ENCODE measurements at regions not wholly inside any gene's neighbourhood (a gene's known extent, or its start where the extent isn't known, plus 50 kb on each side); places are given as distances from the start of the nearest gene placed in this dataset.

DNA sequence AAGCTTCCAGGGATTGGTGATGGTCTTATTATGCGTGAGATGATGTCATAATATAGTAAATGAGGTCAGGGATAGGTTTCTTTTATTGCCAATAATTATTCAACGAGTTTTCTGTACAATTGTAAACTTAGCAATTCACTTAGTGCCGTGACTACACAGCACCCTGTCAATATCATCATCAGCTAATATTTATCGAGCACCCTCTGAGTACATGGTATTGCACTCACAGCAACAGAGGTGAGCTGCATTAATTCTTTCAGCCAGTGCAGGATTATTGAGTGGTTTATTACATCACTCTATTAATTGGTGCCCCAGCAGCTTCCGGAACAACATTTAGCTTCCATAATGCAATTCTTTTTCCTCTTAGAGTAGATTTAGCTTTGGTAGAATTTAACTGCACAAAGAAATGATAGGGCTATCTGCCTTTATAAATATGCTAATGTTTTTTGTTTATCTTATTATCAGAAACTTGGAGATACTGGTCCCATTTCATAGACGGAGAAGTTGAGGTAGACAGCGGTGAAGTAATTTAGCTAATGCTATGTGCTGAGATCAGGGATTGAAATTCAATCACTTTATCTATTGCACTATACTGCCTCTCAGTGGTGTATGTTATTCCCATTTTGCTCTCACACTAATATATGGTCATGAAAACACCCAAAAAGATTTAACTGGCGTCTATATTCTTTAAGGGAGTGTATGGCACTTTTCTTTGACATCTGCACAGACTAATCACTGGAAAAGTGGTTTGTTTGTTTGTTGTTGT, 726.1 kb upstream of the WWC1 start:
- Mint-ChIP-seq H3K4me3 (no peak overlapping the region), H3K9me3 (peaks cover 3% of the 10 kb centered on the region), H3K27ac (no peak overlapping the region), H3K36me3 (no peaks in the 10 kb centered on the region), H3K27me3 (peaks cover 3% of the 10 kb centered on the region), H3K4me1 (no peaks in the 10 kb centered on the region)
- DNase-seq = no peak

DNA sequence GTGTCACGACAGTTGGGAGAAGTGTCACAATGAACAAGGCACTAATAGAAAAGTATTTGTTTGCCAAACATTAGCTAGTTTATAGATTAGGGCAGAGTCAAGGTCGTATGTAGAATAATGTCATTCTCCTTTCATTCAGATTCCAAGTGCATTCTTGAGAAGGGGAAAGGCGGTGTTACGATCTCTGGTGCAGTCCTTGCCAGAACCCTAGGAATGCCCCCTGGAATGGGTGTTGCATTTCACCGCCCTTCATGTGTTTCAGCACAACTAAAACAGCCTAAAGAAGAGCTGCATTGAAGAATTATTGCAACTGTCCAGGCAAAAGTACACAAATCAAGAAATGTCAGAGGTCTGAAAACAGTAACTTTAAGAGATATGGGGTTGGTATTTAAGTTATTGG, 721.0 kb upstream of the WWC1 start:
- H3K4me3 Mint-ChIP-seq = no peak overlapping the region
- peaks cover 8% of the 10 kb centered on the region for H3K4me1 Mint-ChIP-seq
- no peak for DNase-seq
- no peak overlapping the region for H3K27ac Mint-ChIP-seq
- H3K27me3 Mint-ChIP-seq = peaks cover 34% of the 10 kb centered on the region
- no peaks in the 10 kb centered on the region for H3K9me3 Mint-ChIP-seq
- no peaks in the 10 kb centered on the region for H3K36me3 Mint-ChIP-seq

DNA sequence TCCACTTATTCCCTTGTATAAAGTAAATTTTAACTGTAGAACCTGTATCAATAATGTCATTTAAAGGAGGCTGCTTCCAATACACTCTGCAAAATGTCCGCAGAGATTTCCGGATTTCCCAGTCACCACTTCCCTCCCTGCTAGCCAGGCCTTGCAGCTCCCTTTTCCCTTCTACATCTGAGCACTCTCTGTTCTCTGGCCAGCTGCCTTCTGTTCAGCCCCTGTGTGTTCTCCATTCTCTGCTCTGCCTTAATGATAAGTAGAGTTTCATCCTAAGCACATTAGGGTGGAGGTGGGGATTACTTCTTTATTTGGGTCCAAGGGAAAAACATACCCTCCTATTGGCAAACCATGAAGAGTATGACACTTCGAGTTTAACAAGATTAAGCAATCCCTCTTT, 719.6 kb upstream of the WWC1 start:
- Mint-ChIP-seq H3K4me3 (no peak overlapping the region), H3K36me3 (no peaks in the 10 kb centered on the region), H3K4me1 (peaks cover 8% of the 10 kb centered on the region), H3K9me3 (no peaks in the 10 kb centered on the region), H3K27me3 (peaks cover 41% of the 10 kb centered on the region), H3K27ac (no peak overlapping the region)
- DNase-seq = no peak

DNA sequence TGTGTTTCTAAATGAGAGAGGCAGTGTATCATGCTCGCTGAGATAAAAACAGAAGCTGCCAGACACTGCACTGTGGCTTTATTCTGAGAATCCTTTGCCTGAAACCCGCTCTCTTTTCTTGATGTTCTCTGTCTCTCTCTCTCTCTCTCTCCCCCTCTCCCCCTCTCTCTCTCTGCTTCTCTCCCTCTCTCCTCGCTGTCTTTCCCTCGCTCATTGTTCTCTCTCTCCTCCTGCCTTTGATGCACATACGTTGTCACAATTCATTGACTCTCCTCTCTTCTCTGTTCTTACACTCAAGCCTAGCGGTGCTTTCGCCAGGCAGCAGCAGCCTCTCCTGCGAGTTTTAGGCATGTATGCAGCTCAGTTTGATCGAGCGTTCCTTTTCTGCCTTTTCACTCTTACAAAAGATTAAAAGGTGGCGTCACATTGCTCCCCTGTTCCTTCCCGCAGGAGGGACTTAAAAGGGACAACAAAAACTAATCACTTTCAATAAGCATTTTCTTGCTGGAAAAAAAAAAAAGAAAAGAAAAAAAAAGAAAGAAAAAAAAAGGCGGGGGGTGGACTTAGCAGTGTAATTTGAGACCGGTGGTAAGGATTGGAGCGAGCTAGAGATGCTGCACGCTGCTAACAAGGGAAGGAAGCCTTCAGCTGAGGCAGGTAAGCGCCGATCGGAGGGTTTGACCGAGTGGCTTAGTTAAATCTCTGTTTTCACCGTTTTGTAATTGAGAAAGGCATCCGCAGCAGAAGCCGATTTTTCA, 717.9 kb upstream of the WWC1 start:
- no peak for DNase-seq
- H3K4me3 Mint-ChIP-seq = peak overlapping the region; percentile 1
- H3K9me3 Mint-ChIP-seq = no peaks in the 10 kb centered on the region
- peaks cover 8% of the 10 kb centered on the region for H3K4me1 Mint-ChIP-seq
- H3K36me3 Mint-ChIP-seq = no peaks in the 10 kb centered on the region
- H3K27me3 Mint-ChIP-seq = peaks cover 44% of the 10 kb centered on the region
- H3K27ac Mint-ChIP-seq = no peak overlapping the region

DNA sequence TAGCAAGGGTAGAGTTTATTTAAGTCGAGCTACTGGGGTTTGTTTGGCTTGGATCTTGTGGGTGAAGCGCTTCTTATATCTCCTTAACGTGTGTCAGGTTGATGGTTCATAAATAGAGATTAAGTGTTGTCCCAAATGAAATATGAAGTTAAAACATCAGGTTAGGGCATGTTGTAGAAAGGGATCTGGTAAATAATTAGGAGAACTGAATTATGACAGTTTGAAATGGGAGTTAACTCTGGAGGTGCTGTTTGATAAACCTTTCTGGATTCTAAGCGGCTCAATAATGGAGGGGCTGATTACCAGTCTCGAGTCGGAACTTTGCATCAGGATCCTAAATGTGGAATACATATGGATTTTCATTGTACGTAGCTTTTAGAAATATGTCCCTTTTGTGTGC, 717.0 kb upstream of the WWC1 start:
- no peaks in the 10 kb centered on the region for H3K9me3 Mint-ChIP-seq
- no peak for DNase-seq
- H3K27ac Mint-ChIP-seq = no peak overlapping the region
- H3K27me3 Mint-ChIP-seq = peaks cover 44% of the 10 kb centered on the region
- peaks cover 8% of the 10 kb centered on the region for H3K4me1 Mint-ChIP-seq
- no peaks in the 10 kb centered on the region for H3K36me3 Mint-ChIP-seq
- H3K4me3 Mint-ChIP-seq = no peak overlapping the region

DNA sequence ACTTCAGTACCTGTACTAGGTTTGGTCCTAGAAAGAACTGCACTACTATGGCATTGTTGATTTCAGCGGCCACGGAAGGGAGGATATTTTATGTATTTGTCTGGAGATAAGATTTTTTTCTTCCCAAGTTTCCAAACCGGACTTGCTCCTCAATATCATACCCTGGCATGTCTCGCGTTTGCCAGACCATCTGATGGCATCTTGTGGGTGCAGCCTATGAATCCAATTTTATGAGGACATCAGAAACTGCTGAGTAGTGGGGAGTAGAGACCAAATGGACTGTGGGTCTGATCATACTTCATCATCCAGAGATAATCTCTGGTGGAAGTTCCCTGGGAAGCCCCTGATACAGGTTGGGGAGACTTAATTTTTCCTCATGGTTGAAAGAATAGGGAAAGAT, 716.1 kb upstream of the WWC1 start:
- DNase-seq = no peak
- H3K9me3 Mint-ChIP-seq = no peaks in the 10 kb centered on the region
- H3K4me3 Mint-ChIP-seq = no peak overlapping the region
- H3K36me3 Mint-ChIP-seq = no peaks in the 10 kb centered on the region
- H3K27ac Mint-ChIP-seq = no peak overlapping the region
- H3K4me1 Mint-ChIP-seq = peaks cover 8% of the 10 kb centered on the region
- peaks cover 41% of the 10 kb centered on the region for H3K27me3 Mint-ChIP-seq

DNA sequence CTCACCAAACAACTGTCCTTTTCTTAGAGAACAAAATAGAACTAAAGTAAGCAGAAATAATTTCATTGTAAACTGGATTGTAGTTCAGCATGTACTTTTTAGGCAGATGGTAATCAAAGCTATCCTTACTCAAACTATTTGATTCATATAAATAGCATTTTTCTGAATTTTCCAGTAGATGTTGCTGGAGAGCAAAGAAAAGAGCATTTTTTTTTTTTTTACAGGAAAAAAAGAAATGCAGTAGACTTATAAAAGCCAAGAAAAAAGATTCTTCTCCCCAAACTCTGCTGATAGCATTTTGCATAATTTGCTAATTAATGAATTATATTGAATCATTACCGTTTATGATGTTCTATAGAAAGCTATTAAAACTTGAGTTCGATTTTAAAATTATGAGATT, 715.3 kb upstream of the WWC1 start:
- no peaks in the 10 kb centered on the region for H3K9me3 Mint-ChIP-seq
- peaks cover 36% of the 10 kb centered on the region for H3K27me3 Mint-ChIP-seq
- H3K27ac Mint-ChIP-seq = no peak overlapping the region
- no peak for DNase-seq
- no peaks in the 10 kb centered on the region for H3K36me3 Mint-ChIP-seq
- H3K4me1 Mint-ChIP-seq = peaks cover 8% of the 10 kb centered on the region
- no peak overlapping the region for H3K4me3 Mint-ChIP-seq

DNA sequence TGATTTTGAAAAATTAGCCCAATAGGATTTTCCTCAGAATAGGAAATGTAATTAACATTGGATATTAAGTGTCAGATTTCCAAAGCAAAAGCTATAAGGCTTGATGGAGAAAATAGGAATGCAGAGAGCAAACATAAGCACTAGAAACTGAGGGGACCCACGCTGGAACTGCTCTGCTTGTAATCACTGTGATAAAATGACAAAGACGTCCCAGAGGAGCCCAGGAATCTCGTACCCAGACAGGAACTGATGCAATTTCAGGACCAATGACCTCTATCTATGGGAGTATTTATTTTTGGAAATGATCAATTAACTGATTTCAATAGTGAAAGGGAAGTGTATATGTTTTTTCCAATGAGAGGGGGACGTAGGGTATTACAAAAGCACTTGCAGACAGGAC, 714.5 kb upstream of the WWC1 start:
- no peaks in the 10 kb centered on the region for H3K36me3 Mint-ChIP-seq
- peaks cover 31% of the 10 kb centered on the region for H3K27me3 Mint-ChIP-seq
- H3K9me3 Mint-ChIP-seq = no peaks in the 10 kb centered on the region
- no peak overlapping the region for H3K27ac Mint-ChIP-seq
- H3K4me3 Mint-ChIP-seq = no peak overlapping the region
- no peak for DNase-seq
- H3K4me1 Mint-ChIP-seq = peaks cover 8% of the 10 kb centered on the region

DNA sequence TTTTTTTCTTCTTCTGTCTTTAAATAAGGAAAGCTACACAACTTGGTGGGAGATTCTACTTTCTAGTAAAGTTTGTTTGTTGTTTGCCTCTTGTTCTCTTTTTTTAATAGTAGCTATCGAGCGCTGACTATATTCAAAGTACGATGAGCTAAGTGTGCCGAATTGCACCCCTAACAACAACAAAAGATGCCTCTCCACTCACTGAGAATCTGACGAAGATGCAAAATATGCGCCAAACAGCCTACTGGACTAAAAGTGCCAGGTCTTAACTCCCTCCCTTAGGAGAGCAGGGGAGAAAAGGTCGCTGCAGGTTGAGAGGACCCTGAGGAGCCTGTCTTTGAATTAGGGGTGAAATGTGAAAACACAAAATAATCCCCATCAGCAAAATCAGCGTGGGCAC, 713.8 kb upstream of the WWC1 start:
- DNase-seq = no peak

DNA sequence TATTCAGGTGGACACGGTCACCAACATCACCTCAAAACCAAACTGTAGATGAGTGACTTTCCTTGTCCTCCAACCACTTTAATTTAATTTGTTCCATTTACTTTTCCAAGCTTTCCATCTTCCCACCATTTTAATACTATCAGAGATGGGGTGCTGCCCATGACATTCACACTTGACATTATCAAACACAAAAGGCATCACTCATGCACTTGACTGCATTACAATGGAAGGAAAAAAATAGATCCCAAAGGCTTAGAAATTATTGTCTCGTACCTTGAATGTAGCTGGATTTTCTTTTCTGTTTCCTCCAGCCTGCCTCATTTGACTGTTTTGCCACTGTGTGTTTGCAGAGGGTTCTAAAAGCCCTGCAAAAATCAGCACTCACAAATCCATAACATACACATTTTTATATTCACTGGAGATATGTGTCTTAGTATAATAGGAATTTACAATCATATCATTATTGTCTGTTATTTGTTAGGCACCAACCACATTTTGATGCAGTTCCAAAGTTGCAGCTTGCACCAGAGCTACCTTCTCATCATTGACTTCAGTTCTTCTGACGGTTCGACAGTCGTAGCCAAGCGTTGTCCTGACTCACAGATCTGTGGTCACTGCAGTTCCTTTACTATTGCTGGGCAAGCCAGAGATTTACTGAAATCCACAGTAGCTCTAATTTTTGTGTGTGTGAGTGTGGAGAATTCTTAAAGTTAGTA, 712.3 kb upstream of the WWC1 start:
- H3K4me3 Mint-ChIP-seq = no peak overlapping the region
- peaks cover 5% of the 10 kb centered on the region for H3K4me1 Mint-ChIP-seq
- no peak for DNase-seq
- no peak overlapping the region for H3K27ac Mint-ChIP-seq
- H3K9me3 Mint-ChIP-seq = no peaks in the 10 kb centered on the region
- peaks cover 21% of the 10 kb centered on the region for H3K27me3 Mint-ChIP-seq
- no peaks in the 10 kb centered on the region for H3K36me3 Mint-ChIP-seq

More for the DNA sequence above, 713.8 kb upstream of the WWC1 start:
- Mint-ChIP-seq H3K4me1 (peaks cover 8% of the 10 kb centered on the region), H3K9me3 (no peaks in the 10 kb centered on the region), H3K27ac (no peak overlapping the region), H3K36me3 (no peaks in the 10 kb centered on the region), H3K4me3 (no peak overlapping the region), H3K27me3 (peaks cover 30% of the 10 kb centered on the region)

DNA sequence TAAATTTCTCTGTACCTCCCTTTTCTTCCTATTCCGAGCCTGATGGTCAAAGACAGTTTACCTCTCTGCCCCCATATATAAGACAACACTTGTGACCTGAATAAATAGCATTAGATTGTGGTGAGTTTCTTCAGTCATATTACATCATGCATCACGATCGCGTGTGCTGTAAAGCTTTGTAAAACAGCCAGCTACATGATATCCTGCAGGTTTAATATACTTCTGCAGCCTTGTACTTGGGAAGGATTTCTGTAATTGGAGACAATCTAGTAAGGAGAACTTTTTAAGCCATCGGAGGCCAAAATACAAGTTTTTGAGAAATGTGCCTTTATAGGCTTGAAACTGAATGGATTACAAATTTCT, 711.8 kb upstream of the WWC1 start:
- no peak overlapping the region for H3K4me3 Mint-ChIP-seq
- H3K9me3 Mint-ChIP-seq = no peaks in the 10 kb centered on the region
- no peak for DNase-seq
- H3K36me3 Mint-ChIP-seq = no peaks in the 10 kb centered on the region
- H3K27me3 Mint-ChIP-seq = peaks cover 16% of the 10 kb centered on the region
- H3K4me1 Mint-ChIP-seq = no peaks in the 10 kb centered on the region
- H3K27ac Mint-ChIP-seq = no peak overlapping the region

DNA sequence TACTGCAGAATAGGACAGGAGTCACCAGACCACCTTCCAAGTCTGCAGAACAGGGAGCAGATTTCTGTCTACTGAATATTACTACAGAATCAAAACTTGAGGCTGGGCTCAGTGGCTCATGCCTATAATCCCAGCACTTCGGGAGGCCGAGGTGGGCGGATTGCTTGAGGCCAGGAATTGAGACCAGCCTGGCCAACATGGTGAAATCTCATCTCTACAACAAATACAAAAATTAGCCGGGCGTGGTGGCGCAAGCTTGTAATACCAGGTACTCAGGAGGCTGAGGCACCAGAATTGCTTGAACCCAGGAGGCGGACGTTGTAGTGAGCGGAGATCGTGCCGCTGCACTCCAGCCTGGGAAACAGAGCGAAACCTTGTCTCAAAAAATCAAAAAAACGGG, 710.8 kb upstream of the WWC1 start:
- H3K27ac Mint-ChIP-seq = no peak overlapping the region
- peaks cover 9% of the 10 kb centered on the region for H3K27me3 Mint-ChIP-seq
- no peak overlapping the region for H3K4me3 Mint-ChIP-seq
- H3K4me1 Mint-ChIP-seq = no peaks in the 10 kb centered on the region
- no peak for DNase-seq
- no peaks in the 10 kb centered on the region for H3K36me3 Mint-ChIP-seq
- H3K9me3 Mint-ChIP-seq = no peaks in the 10 kb centered on the region

DNA sequence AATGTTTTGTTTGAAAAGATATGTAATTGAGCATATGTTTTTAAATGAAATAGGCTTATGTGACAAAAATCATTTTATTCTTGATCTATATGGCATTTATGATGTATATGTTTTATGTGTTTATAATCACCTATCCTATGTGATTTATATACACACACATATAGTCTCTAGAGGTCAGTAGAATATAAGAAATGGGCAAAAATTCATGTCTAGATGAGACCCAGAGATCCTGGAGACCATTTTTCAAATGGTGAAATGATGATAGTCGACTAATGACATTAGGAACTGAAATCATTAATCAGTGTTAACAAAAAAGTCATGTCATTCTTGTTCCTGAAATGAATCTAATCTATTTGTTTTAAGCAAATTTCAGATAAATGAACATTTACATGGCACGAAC, 709.2 kb upstream of the WWC1 start:
- H3K4me3 Mint-ChIP-seq = no peak overlapping the region

DNA sequence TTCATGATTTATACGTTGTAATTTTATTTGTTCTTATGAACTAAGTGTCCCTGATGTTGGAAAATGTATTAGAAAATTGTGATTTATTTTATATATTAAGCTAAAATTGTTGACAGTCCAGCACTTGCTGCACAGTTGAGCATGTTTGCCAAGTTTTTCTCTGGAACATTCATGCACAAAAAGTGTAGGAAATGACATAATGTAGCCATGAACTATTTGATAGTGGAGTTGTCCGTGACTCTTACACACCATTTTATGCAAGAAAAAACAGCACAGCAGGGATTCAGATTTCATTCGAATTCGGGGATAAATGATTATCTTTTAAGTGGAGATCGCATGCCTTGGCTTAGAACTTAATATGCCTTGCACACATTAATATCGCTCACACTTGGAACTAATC, 708.6 kb upstream of the WWC1 start:
- Mint-ChIP-seq H3K36me3 (no peaks in the 10 kb centered on the region), H3K9me3 (no peaks in the 10 kb centered on the region), H3K4me3 (no peak overlapping the region), H3K27ac (no peak overlapping the region), H3K4me1 (no peaks in the 10 kb centered on the region), H3K27me3 (no peaks in the 10 kb centered on the region)
- no peak for DNase-seq

More for the DNA sequence above, 709.2 kb upstream of the WWC1 start:
- Mint-ChIP-seq H3K36me3 (no peaks in the 10 kb centered on the region), H3K27me3 (no peaks in the 10 kb centered on the region), H3K27ac (no peak overlapping the region), H3K9me3 (no peaks in the 10 kb centered on the region), H3K4me1 (no peaks in the 10 kb centered on the region)
- no peak for DNase-seq

DNA sequence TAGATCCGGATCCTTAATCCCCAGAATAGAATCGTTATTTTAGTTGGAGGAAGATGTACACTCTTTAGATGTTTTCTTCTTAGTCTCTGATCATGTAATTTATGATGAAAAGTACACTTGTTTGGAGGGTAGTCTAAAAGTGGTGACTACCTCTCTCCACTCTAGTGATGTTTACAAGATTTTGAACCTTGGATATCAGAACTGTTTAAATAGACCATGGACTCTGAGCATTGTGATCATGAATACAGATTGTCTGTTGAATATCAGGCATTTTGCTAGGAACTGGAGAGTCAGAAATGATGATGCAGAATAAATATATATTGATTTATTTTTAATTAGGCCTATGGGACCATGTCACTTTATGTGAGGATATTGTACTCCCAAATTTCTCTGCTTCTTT, 706.3 kb upstream of the WWC1 start:
- Mint-ChIP-seq H3K4me3 (no peak overlapping the region), H3K27me3 (no peaks in the 10 kb centered on the region), H3K4me1 (no peaks in the 10 kb centered on the region), H3K9me3 (no peaks in the 10 kb centered on the region), H3K36me3 (no peaks in the 10 kb centered on the region), H3K27ac (no peak overlapping the region)
- DNase-seq = no peak

Data from activated naive CD8-positive, alpha-beta T cell treated with anti-CD3 and anti-CD28 coated beads for 36 hours (primary cell).